Midbrain (tissue), 1 donor: ENCODE measurements at regions not wholly inside any gene's neighbourhood (a gene's known extent, or its start where the extent isn't known, plus 50 kb on each side); places are given as distances from the start of the nearest gene placed in this dataset.

Experiments used
- DNase-seq: peaks from one replicate; lab custom pipeline; 2025; lab: John Stamatoyannopoulos, UW

DNA sequence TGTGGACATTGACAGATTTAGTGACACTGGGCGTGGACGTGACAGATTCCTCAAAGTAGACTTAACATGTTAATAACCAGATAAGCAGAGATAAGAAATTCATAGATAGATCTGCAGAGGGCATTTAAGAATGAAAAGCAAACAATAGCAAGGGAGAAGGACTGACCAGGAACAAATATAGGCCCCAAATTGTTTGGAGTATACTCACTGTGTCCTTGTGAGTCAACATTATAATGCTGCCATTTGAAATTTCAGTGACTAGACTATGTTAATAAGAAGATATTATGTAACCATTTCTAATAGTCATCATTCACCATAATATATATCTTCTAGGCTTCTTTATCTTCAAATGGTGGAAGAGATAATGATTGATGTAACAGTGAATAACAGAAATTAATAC, 78.1 kb upstream of the SLC38A11 start:
- DNase-seq = no peak

DNA sequence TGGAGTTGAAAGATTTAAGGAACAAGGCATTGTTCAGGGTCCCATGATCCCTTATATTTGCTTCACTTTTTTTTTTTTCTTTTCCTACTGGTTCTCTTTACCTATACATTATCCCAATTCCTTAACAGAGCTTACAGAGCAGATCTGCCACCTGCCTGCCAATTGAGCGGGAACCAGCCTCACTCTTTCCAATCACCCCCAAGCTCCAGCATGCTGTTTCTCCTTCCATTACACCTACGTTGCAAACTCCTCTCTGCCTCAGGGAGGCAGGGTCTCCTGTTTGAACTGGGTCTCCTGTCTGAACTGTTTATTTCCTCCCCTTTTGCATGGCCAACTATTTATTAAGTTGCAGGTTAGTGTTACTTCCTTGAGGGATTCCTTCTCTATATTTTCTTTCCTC, 77.2 kb upstream of the SLC38A11 start:
- no peak for DNase-seq

DNA sequence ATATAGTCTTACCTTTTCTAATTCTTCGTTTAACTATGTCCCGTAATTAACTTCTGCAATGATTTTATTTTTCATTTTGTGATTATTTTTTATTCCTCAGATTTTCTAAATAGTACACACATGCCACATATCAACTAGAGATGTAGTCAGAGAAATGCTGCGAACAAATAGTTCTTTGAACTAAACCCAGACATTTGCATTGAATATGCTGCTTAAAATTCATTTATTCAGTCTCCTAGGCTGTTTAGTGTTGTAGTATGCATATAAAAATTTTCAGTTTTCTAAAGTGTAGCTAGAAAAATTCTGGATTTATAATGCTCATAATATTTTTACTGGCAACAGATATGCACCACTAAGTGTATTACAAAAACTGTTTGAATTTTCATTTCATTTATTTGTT, 68.9 kb upstream of the SLC38A11 start:
- DNase-seq = no peak

DNA sequence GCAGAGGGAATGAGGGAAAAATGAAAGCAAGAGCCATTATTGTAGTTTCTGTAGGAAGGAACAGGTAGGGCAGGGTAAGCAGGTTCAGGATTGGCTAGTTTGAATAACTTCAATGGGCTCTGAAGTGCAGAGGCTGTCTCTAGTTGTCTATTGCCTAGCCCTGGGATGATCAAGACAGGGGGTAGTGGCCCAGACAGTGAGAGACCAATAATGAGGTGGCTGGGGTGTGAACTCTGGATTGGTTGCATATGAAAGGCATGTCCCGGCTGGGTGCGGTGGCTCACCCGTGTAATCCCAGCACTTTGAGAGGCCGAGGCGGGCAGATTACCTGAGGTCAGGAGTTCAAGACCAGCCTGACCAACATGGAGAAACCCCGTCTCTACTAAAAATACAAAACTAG, 67.5 kb upstream of the SLC38A11 start:
- DNase-seq = no peak

DNA sequence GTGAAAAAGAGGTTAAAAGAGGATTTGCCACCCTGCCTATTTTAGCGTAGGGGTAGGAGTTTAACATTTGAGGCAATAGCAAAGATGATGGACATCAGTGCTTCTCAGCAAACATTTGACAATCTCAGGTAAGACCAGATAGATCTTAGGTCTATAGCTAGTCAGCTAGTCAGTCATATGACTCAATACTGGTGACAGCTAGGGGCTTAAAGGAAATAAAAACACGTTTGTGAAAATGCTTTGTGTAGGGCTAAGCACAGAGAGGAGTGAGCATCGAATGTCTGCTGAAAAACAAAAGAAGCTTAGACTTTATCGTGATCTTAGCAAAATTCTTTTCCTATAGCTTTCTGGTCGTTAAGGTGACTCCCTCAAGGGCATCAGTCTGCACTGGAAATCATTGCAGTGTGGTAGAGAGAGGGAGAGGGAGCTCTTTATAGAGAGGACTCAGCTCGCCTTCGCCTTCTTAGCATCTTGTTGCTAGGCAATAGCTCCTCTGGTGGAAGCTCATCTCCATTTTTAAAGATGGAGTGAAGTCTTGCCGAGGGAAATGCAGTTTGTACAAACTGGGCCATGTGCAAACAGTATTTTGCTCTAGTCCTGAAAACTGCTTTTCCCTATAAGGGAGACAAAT, 62.8 kb upstream of the SLC38A11 start:
- peak; percentile 41 for DNase-seq

DNA sequence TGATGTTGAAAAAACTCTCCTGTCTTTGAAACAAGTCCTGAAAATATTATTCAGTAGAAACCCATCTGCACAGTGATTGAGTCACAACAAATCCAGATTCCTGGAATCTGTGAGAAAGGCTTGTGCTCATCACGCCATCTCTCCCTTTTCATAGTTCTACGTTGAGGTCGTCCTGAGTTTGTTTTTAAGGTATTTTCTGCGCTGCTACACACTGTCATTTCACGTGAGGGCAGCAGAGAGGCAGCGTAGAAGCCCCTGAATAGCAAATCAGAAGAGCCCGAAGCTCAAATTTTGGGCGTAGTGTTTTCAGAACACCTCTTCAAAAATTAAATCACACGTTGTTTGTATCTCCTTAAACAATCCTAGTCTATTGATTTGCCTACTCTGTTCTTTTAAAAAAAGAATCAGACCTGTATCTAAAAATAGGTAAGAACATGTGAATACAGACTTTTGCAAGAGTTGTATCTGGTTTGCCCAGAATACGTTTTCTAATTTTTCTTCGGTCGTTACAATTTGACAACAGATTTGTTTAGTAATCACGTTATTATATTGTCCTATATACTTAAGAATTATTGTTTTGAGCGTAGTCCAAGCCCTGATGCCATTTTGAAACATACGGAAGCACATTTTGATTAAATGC, 61.6 kb upstream of the SLC38A11 start:
- peak; percentile 51 for DNase-seq

DNA sequence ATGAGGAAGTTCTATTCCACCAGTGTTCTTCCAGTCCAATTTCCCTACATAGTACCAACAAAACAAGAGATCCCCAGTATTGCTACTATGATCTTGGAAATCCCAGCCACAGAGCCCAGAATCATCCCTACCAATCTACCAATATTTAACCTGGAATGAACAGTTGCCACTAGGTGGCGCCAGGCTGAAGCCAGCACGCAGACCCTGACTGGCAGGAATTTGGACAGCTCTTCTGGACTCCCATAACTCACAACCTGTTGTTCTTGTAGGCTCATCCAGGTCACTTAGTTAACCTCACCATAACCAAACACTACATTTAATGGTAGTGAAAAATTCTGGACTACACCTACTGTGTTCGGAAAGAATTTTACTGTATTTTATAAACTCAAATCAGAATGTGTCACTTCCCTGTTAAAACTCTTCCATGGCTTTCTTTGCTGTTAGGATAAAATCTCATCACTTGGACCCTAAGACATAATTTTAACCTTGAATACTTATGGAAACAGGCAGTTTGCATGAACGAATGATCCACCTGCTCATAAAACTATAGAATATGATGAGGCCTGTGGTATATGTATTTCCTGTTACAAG, 59.8 kb upstream of the SLC38A11 start:
- peak; percentile 69 for DNase-seq

DNA sequence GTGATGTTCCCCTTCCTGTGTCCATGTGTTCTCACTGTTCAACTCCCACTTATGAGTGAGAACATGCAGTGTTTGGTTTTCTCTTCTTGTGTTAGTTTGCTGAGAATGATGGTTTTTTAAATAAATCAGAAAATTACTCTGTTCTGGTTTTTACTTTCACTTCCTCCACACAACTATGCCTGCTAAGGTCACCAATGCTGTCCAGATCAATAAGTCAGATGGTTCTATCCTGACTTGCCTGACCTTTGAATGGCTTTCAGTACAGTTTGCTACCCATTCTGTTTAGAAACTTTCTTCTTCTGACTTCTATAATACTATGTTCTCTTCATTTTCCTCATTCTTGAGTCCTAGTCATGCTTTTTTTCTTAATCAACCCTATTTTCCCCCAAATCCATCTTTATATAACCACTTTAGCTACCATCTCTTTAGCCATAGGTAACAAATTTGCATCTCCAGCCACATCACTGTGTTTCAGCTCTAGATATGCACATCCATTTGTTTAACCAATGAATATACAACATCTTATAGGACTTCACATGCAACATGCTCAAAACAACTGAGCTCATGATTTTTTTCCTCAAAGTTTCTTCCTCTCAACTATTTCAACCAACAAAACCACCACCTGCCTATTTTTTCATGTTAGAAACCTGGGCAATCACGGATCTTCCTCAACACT, 58.8 kb upstream of the SLC38A11 start:
- no peak for DNase-seq

DNA sequence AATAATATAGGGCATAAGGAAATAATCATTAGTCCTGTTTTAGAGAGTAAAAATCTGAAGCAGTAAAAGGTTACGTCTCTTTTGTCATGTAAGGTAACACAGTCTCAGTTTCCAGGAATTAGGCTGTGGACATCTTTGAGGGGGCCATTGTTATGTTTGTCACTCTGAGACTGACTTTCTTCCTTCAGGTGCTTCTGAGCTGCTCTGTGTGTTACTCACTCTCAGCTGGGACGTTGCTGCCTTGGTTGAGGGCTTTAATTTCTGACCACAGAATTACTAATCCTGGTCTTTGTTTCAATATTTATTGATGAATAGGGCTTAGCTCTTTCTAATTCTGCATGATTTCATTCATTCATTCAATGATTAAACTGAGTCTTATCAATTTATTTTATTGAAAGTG, 55.9 kb upstream of the SLC38A11 start:
- no peak for DNase-seq

DNA sequence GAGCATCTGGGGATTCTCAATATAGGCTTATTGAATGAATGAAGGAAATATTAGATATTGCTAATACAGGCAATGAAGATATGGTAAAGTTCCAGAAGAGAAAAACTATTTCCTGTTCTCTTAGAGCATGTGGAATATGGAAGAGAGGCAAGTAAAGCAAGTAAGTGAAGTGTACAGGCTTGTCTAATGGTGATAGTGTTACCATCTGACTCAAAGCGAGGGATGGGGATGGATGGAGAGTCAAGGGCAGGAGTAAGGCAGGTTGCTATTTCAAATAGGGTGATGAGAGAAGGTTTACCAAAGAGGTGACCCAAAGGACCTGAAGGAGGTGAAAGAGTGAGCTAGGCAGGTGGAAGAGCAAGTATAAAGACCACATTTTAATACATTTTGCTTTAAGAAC, 55.2 kb upstream of the SLC38A11 start:
- DNase-seq = no peak

DNA sequence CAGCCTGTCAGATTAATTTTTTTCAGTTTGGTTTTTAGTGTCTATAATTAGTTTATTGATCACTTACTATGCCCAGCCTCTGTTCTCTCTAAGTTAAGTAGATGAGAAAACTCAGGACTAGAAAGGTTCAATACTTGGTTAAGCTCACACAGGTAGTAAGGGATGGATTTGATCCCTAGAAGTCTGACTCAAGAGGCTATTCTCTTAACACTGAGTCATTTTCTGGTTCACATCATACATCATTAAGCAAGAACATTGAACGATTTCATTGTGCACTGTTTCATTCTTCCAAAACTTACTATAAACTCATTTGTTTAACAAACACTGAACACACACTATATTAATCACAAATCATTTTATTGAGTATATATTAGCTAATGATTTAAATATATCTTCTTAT, 54.1 kb upstream of the SLC38A11 start:
- no peak for DNase-seq

DNA sequence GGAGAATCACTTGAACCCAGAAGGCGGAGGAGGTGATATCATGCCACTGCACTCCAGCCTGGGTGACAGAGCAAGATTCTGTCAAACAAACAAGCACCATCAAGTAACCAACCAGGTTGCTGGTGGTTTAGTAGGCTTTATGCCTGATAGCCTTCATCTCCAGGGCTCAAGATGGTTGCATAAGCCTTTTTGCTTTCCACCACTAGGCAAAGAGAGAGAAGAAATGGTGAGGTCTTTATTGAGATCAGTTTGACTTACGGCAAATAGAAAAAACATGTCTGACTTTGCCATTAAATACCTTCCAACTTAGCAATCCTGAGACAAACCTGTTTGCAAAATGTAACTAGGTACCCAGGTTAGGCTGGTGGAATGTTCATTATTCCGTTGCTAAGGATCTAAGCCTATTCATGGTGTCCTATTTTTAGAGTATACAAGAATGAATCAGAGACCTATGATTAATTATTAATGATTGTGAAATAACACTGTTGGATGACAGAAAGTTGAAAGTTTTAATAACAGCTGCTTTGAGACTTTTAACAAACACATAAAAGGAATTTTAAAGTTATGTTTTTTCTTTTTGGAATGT, 53.5 kb upstream of the SLC38A11 start:
- no peak for DNase-seq

DNA sequence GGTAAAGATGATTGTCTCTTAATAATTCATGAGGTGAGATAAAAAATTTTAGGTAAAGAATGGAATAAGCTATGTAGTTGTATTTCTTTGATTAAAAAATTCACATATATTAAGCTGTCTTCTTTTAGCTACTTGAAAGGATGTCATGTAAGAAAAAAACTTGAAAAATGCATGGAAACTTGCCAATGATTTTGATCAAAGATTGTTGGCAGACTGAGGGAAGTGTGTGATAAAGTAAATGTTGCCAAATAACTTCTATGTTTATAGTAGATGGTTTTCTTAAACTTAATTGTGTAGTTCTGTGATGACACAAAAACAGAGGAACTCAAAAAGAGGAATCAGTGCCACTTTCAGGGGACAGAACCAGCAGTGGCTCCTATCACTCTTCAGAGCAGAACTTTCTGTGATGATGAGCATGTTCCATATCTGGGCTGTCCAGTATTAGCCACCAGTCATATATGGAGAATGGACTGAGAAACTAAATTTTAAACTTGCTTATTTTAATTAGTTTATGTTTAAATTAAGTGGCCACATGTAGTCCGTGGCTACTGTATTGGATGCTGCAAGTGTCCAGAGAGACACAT, 51.9 kb upstream of the SLC38A11 start:
- no peak for DNase-seq
